GM23338 (cell line): ENCODE measurements at regions not wholly inside any gene's neighbourhood (a gene's known extent, or its start where the extent isn't known, plus 50 kb on each side); places are given as distances from the start of the nearest gene placed in this dataset.

Source experiments
- ATAC-seq: fragments of 200-7000 bp; cut with Tn5 transposase; 3 replicates; pipeline ENCODE4 v1.9.1; 2020
- DNase-seq: peaks from one replicate; pipeline ENCODE4 v3.0.0-alpha.2; 2015; ENCODE audit warnings: low spot score
- H2AFZ ChIP-seq: fragments of 200-600 bp; sonication (generic); 2 replicates; pipeline ENCODE4 v1.8.0; 2016; ENCODE audit warnings: antibody characterized with exemption, mild to moderate bottlenecking, moderate library complexity
- H3F3A ChIP-seq: fragments of 200-600 bp; sonication (generic); replicated peaks from 2 replicates; pipeline ENCODE4 v1.8.0; 2017; ENCODE audit warnings: antibody characterized with exemption, mixed run types, low read depth
- H3K27ac ChIP-seq: fragments of 200-600 bp; sonication (generic); 2 replicates; pipeline ENCODE4 v1.6.1; 2016; ENCODE audit warnings: low read depth
- H3K27me3 ChIP-seq: fragments of 200-600 bp; sonication (generic); 2 replicates; pipeline ENCODE4 v1.8.0; 2016; ENCODE audit warnings: mild to moderate bottlenecking, mixed run types, moderate library complexity; ENCODE audit not compliant: insufficient read depth
- H3K36me3 ChIP-seq: fragments of 200-600 bp; sonication (generic); 2 replicates; pipeline ENCODE4 v1.8.0; 2016; ENCODE audit warnings: mild to moderate bottlenecking; ENCODE audit not compliant: insufficient read depth
- H3K4me1 ChIP-seq: fragments of 200-600 bp; sonication (generic); 2 replicates; pipeline ENCODE4 v1.8.0; 2016; ENCODE audit warnings: mild to moderate bottlenecking, moderate library complexity; ENCODE audit not compliant: insufficient read depth
- H3K4me2 ChIP-seq: fragments of 200-600 bp; sonication (generic); 2 replicates; pipeline ENCODE4 v1.7.1; 2017; ENCODE audit warnings: mixed run types
- H3K4me3 ChIP-seq: fragments of 200-600 bp; sonication (generic); 2 replicates; pipeline ENCODE4 v1.6.1; 2016; ENCODE audit warnings: mixed run types
- H3K79me2 ChIP-seq: fragments of 200-600 bp; sonication (generic); replicated peaks from 2 replicates; pipeline ENCODE4 v1.8.0; 2017; ENCODE audit warnings: mild to moderate bottlenecking; ENCODE audit not compliant: insufficient read depth
- H3K9me2 ChIP-seq: fragments of 200-600 bp; sonication (generic); 2 replicates; pipeline ENCODE4 v1.8.0; 2017; ENCODE audit not compliant: insufficient read depth
- H4K20me1 ChIP-seq: fragments of 200-600 bp; sonication (generic); replicated peaks from 2 replicates; pipeline ENCODE4 v1.8.0; 2017; ENCODE audit warnings: mild to moderate bottlenecking; ENCODE audit not compliant: insufficient read depth
- H3K27ac Mint-ChIP-seq: 2 replicates; pipeline ENCODE4 v1.8.0; 2020; ENCODE audit warnings: inconsistent platforms, mild to moderate bottlenecking, moderate library complexity, mixed read lengths
- H3K27me3 Mint-ChIP-seq: 3 replicates; pipeline ENCODE4 v1.8.0; 2022; ENCODE audit warnings: low read depth, mild to moderate bottlenecking, moderate library complexity, mixed read lengths, inconsistent platforms; ENCODE audit not compliant: insufficient read depth, poor library complexity
- H3K36me3 Mint-ChIP-seq: 3 replicates; pipeline ENCODE4 v1.8.0; 2021; ENCODE audit warnings: low read depth, mild to moderate bottlenecking, inconsistent platforms, moderate library complexity, mixed read lengths
- H3K4me1 Mint-ChIP-seq: 3 replicates; pipeline ENCODE4 v1.8.0; 2020; ENCODE audit warnings: mild to moderate bottlenecking, inconsistent platforms, mixed read lengths
- H3K4me3 Mint-ChIP-seq: 3 replicates; pipeline ENCODE4 v1.8.0; 2021; ENCODE audit warnings: moderate library complexity, mild to moderate bottlenecking, inconsistent platforms, mixed read lengths
- H3K9me3 Mint-ChIP-seq: 3 replicates; pipeline ENCODE4 v1.8.0; 2020; ENCODE audit warnings: moderate library complexity, mild to moderate bottlenecking, inconsistent platforms, mixed read lengths
- CREB1 ChIP-seq: fragments of 250-450 bp; sonication (Bioruptor Pico); IDR thresholded peaks from 2 replicates; pipeline ENCODE4 v1.5.0; 2020; ENCODE audit warnings: low read depth, mild to moderate bottlenecking, moderate library complexity
- CTCF ChIP-seq, 2 experiments: fragments of 200-600 bp in 1 of 2; sonication (generic) in 1 of 2; conservative IDR thresholded peaks; 2 replicates each; pipeline versions ENCODE4 v1.5.1 to v1.6.1; 2016 to 2017; ENCODE audit warnings: antibody characterized with exemption in 2 of 2, low read depth in 2 of 2, mild to moderate bottlenecking in 2 of 2, moderate library complexity in 1 of 2
- EZH2 ChIP-seq: fragments of 200-600 bp; sonication (generic); IDR thresholded peaks from one replicate; pipeline ENCODE4 v1.8.0; 2017; ENCODE audit warnings: antibody characterized with exemption, mild to moderate bottlenecking, low read depth; ENCODE audit not compliant: unreplicated experiment
- EZH2phosphoT487 ChIP-seq: fragments of 200-600 bp; sonication (generic); IDR thresholded peaks from one replicate; pipeline ENCODE4 v1.8.1; 2018; ENCODE audit warnings: antibody characterized with exemption; ENCODE audit not compliant: unreplicated experiment
- JUNB ChIP-seq: IDR thresholded peaks from one replicate; pipeline ENCODE4 v1.6.1; 2016; ENCODE audit warnings: antibody characterized with exemption; ENCODE audit not compliant: unreplicated experiment
- NANOG ChIP-seq: IDR thresholded peaks from 2 replicates; pipeline ENCODE4 v1.6.1; 2016; ENCODE audit warnings: antibody characterized with exemption, borderline replicate concordance
- REST ChIP-seq: IDR thresholded peaks from one replicate; pipeline ENCODE4 v1.6.1; 2018; ENCODE audit warnings: antibody characterized with exemption; ENCODE audit not compliant: unreplicated experiment
- STAT1 ChIP-seq: IDR thresholded peaks from one replicate; pipeline ENCODE4 v1.6.1; 2016; ENCODE audit warnings: antibody characterized with exemption; ENCODE audit not compliant: unreplicated experiment
- ZNF114 ChIP-seq: fragments of 250-450 bp; sonication (Bioruptor Pico); IDR thresholded peaks from 2 replicates; pipeline ENCODE4 v1.5.0; 2020; ENCODE audit warnings: mild to moderate bottlenecking, moderate library complexity
- TF ChIP-seq, protein P1 (sequence below): IDR thresholded peaks from 2 replicates; pipeline ENCODE4 v1.6.1; 2016; ENCODE audit warnings: antibody characterized with exemption

DNA sequence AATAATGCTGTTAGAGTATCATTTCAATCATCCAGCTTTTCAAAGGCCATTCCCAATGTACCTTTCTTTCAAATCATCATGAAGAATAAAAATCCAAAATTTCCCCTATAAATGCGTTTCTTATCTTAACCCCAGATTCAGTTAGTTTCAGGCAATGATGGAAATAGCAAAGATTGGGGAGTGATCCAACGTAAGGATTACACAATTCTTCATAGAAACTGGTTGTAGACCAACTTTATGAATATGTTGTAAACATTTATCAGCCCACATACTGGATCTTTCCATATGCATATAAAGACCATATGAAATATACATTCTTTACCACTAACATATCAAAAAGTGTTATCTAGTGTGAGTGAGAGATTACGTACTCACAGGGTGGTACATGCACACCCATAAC, 92.7 kb downstream of the ZC3H11B start:
- DNase-seq (no peak), ATAC-seq (no peak)
- Mint-ChIP-seq H3K4me1 (peaks cover 10% of the 10 kb centered on the region), H3K9me3 (no peaks in the 10 kb centered on the region), H3K4me3 (no peak overlapping the region), H3K27ac (no peak overlapping the region), H3K36me3 (no peaks in the 10 kb centered on the region), H3K27me3 (peaks cover 3% of the 10 kb centered on the region)
- Histone ChIP-seq H3K9me2 (no peaks in the 10 kb centered on the region), H4K20me1 (no peaks in the 10 kb centered on the region), H3K79me2 (no peaks in the 10 kb centered on the region), H3K36me3 (no peaks in the 10 kb centered on the region), H3K27me3 (no peaks in the 10 kb centered on the region), H3F3A (no peaks in the 10 kb centered on the region), H3K4me1 (no peaks in the 10 kb centered on the region), H3K4me2 (no peak overlapping the region), H2AFZ (no peak overlapping the region), H3K4me3 (no peak overlapping the region), H3K27ac (no peak overlapping the region)
- TF ChIP-seq EZH2phosphoT487, result no peak
- TF ChIP-seq, protein P1, sequence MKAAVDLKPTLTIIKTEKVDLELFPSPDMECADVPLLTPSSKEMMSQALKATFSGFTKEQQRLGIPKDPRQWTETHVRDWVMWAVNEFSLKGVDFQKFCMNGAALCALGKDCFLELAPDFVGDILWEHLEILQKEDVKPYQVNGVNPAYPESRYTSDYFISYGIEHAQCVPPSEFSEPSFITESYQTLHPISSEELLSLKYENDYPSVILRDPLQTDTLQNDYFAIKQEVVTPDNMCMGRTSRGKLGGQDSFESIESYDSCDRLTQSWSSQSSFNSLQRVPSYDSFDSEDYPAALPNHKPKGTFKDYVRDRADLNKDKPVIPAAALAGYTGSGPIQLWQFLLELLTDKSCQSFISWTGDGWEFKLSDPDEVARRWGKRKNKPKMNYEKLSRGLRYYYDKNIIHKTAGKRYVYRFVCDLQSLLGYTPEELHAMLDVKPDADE, result no peak
- no peak for TF ChIP-seq NANOG
- TF ChIP-seq CREB1 (CRISPR knock-in tag), result no peak

DNA sequence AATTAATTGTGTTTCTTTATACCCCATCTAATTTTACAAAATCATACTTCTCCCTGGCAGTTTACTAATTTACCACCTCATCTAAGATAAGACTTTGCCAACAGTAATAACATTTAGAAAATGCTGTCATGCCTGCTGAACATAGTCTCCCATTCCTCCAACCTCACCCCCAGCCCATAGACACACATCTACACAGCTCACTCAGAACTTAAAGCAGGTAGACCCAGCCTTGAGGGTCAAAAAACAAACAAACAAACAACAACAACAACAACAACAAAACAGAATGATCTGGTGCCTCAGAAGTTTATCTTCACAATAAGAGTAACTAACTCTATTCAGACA, 94.0 kb downstream of the ZC3H11B start:
- no peak for ATAC-seq
- no peak for DNase-seq
- Histone ChIP-seq H3K4me2 (no peak overlapping the region), H2AFZ (no peak overlapping the region), H3K27ac (no peak overlapping the region), H3K9me2 (no peaks in the 10 kb centered on the region), H3F3A (no peaks in the 10 kb centered on the region), H3K4me1 (no peaks in the 10 kb centered on the region), H3K36me3 (no peaks in the 10 kb centered on the region), H3K79me2 (no peaks in the 10 kb centered on the region), H3K4me3 (no peak overlapping the region), H4K20me1 (no peaks in the 10 kb centered on the region), H3K27me3 (no peaks in the 10 kb centered on the region)
- no peaks in the 10 kb centered on the region for H3K36me3 Mint-ChIP-seq
- no peak overlapping the region for H3K27ac Mint-ChIP-seq
- no peak overlapping the region for H3K4me3 Mint-ChIP-seq
- H3K4me1 Mint-ChIP-seq, result peaks cover 10% of the 10 kb centered on the region
- H3K9me3 Mint-ChIP-seq, result no peaks in the 10 kb centered on the region
- H3K27me3 Mint-ChIP-seq, result peaks cover 3% of the 10 kb centered on the region
- TF ChIP-seq CREB1 (CRISPR knock-in tag) (no peak), REST (no peak), NANOG (no peak), EZH2 (no peak), CTCF (conservative IDR thresholded peaks at IDR 0.05; ENCODE audit: low read depth in 2 of 2) (no peak), EZH2phosphoT487 (no peak), STAT1 (no peak), JUNB (no peak), ZNF114 (CRISPR knock-in tag) (no peak)
